IMR-90 (cell line): ENCODE measurements at regions not wholly inside any gene's neighbourhood (a gene's known extent, or its start where the extent isn't known, plus 50 kb on each side); places are given as distances from the start of the nearest gene placed in this dataset.

ENCODE experiments used
- ATAC-seq: fragments of 200-7000 bp; cut with Tn5 transposase; 2 replicates; pipeline ENCODE4 v1.9.1; 2020; ENCODE audit warnings: low read depth, mild to moderate bottlenecking, moderate library complexity
- BruUV-seq: library from RNA; stranded (reverse); fragments of 400-500 nt; replicated peaks from 2 replicates; lab custom pipeline; 2021; lab: Mats Ljungman, UMichigan
- CTCF ChIA-PET: fragments of 300-600 bp; formaldehyde crosslinking; extraction: SDS; loops from one replicate; lab custom pipeline; 2021; ENCODE audit warnings: antibody characterized with exemption; lab: Yijun Ruan, JAX
- POLR2A ChIA-PET: fragments of 300-600 bp; sonication (Branson Sonifier 250); formaldehyde crosslinking; loops from one replicate; lab custom pipeline; 2022; ENCODE audit warnings: antibody characterized with exemption; ENCODE audit not compliant: unreplicated experiment; lab: Charles Lee
- DNase-seq: peaks from one replicate; pipeline ENCODE4 v3.0.0; 2013
- H2AFZ ChIP-seq: replicated peaks from 2 replicates; pipeline ENCODE3; 2013; ENCODE audit warnings: low read length, mild to moderate bottlenecking; ENCODE audit not compliant: poor library complexity
- H2AK5ac ChIP-seq: 2 replicates; pipeline ENCODE4 v1.6.1; 2013; ENCODE audit warnings: low read depth, low read length, inconsistent platforms
- H2AK9ac ChIP-seq: replicated peaks from 2 replicates; pipeline ENCODE3; 2013; ENCODE audit warnings: mild to moderate bottlenecking, low read depth, low read length, moderate library complexity; ENCODE audit not compliant: poor library complexity
- H2BK120ac ChIP-seq: 2 replicates; pipeline ENCODE4 v1.6.1; 2013; ENCODE audit warnings: low read depth, low read length, inconsistent platforms
- H2BK15ac ChIP-seq: 3 replicates; pipeline ENCODE4 v1.6.1; 2013; ENCODE audit warnings: low read depth, low read length, inconsistent platforms
- H2BK20ac ChIP-seq: 2 replicates; pipeline ENCODE4 v1.6.1; 2013; ENCODE audit warnings: low read depth, mild to moderate bottlenecking, inconsistent platforms, low read length, moderate library complexity
- H2BK5ac ChIP-seq: 2 replicates; pipeline ENCODE4 v1.6.1; 2013; ENCODE audit warnings: mild to moderate bottlenecking, low read depth, low read length, inconsistent platforms; ENCODE audit not compliant: poor library complexity, severe bottlenecking
- H3K14ac ChIP-seq: replicated peaks from 2 replicates; pipeline ENCODE4 v1.6.1; 2013; ENCODE audit warnings: low read depth, low read length, inconsistent platforms
- H3K18ac ChIP-seq: 2 replicates; pipeline ENCODE4 v1.6.1; 2013; ENCODE audit warnings: low read depth, low read length, control low read depth
- H3K23ac ChIP-seq: 2 replicates; pipeline ENCODE4 v1.6.1; 2013; ENCODE audit warnings: low read depth, low read length, inconsistent platforms
- H3K27ac ChIP-seq: 2 replicates; pipeline ENCODE4 v1.5.1; 2013; ENCODE audit warnings: mild to moderate bottlenecking, control low read depth, low read length; ENCODE audit not compliant: insufficient read depth
- H3K27me3 ChIP-seq: 2 replicates; pipeline ENCODE4 v1.6.1; 2013; ENCODE audit warnings: low read length; ENCODE audit not compliant: control insufficient read depth, insufficient read depth
- H3K36me3 ChIP-seq: 2 replicates; pipeline ENCODE4 v1.6.1; 2013; ENCODE audit warnings: low read length, mixed read lengths; ENCODE audit not compliant: control insufficient read depth, insufficient read depth
- H3K4ac ChIP-seq: 2 replicates; pipeline ENCODE4 v1.6.1; 2013; ENCODE audit warnings: low read depth, low read length, inconsistent platforms
- H3K4me1 ChIP-seq: 2 replicates; pipeline ENCODE4 v1.6.1; 2013; ENCODE audit warnings: low read length, mixed read lengths; ENCODE audit not compliant: control insufficient read depth, insufficient read depth
- H3K4me2 ChIP-seq: 2 replicates; pipeline ENCODE4 v1.6.1; 2013; ENCODE audit warnings: low read depth, mild to moderate bottlenecking, control low read depth, low read length, moderate library complexity
- H3K4me3 ChIP-seq: 2 replicates; pipeline ENCODE4 v1.5.1; 2013; ENCODE audit warnings: low read depth, mild to moderate bottlenecking, control low read depth, low read length, moderate library complexity; ENCODE audit not compliant: insufficient read depth
- H3K56ac ChIP-seq: 2 replicates; pipeline ENCODE4 v1.6.1; 2013; ENCODE audit warnings: low read length, inconsistent platforms; ENCODE audit not compliant: insufficient read depth; ENCODE audit errors: extremely low read depth
- H3K79me1 ChIP-seq, 2 experiments: 2 replicates each; pipeline ENCODE4 v1.6.1; 2013; ENCODE audit warnings: low read length in 2 of 2, inconsistent platforms in 1 of 2, low read depth in 1 of 2
- H3K9ac ChIP-seq: 2 replicates; pipeline ENCODE4 v1.6.1; 2013; ENCODE audit warnings: low read depth, low read length, control low read depth
- H3K9me1 ChIP-seq: 2 replicates; pipeline ENCODE4 v1.6.1; 2013; ENCODE audit warnings: low read length, inconsistent platforms; ENCODE audit not compliant: insufficient read depth
- H3K9me3 ChIP-seq: 2 replicates; pipeline ENCODE4 v1.6.1; 2013; ENCODE audit warnings: low read length; ENCODE audit not compliant: control insufficient read depth, insufficient read depth
- H4K20me1 ChIP-seq: 2 replicates; pipeline ENCODE4 v1.6.1; 2013; ENCODE audit warnings: low read length, inconsistent platforms; ENCODE audit not compliant: insufficient read depth
- H4K5ac ChIP-seq: 2 replicates; pipeline ENCODE4 v1.6.1; 2013; ENCODE audit warnings: mild to moderate bottlenecking, low read depth, low read length, control low read depth
- H4K8ac ChIP-seq, 2 experiments: 2 replicates each; pipeline ENCODE4 v1.6.1; 2013; ENCODE audit warnings: low read depth in 2 of 2, low read length in 2 of 2, control low read depth in 1 of 2, inconsistent platforms in 1 of 2
- H4K91ac ChIP-seq: 2 replicates; pipeline ENCODE4 v1.6.1; 2013; ENCODE audit warnings: low read depth, low read length, inconsistent platforms; ENCODE audit not compliant: insufficient read depth
- CEBPB ChIP-seq: IDR thresholded peaks from 2 replicates; pipeline ENCODE4 v1.6.1; 2012; ENCODE audit warnings: low read depth, low read length, improper control_type of control experiment
- FOS ChIP-seq: fragments of 150-350 bp; IDR thresholded peaks from 2 replicates; pipeline ENCODE4 v1.6.1; 2016; ENCODE audit warnings: low read depth, low read length
- MAFK ChIP-seq: IDR thresholded peaks from 2 replicates; pipeline ENCODE4 v1.6.1; 2012; ENCODE audit warnings: low read depth, low read length, improper control_type of control experiment
- MXI1 ChIP-seq: IDR thresholded peaks from 2 replicates; pipeline ENCODE4 v1.6.1; 2012; ENCODE audit warnings: low read depth, mild to moderate bottlenecking, low read length, moderate library complexity, borderline replicate concordance
- RCOR1 ChIP-seq: IDR thresholded peaks from 2 replicates; pipeline ENCODE4 v1.6.1; 2012; ENCODE audit warnings: mild to moderate bottlenecking, low read length, improper control_type of control experiment; ENCODE audit not compliant: insufficient replicate concordance
- WGBS, 2 experiments: methylation state at CpG; one replicate each; pipeline versions ENCODE4 v1.1.5 to v1.1.7; 2013; ENCODE audit warnings: missing lambda C conversion rate in 2 of 2; ENCODE audit not compliant: insufficient read length in 1 of 2; ENCODE audit errors: extremely low coverage in 2 of 2; 5-methylcytosine and 5-hydroxymethylcytosine counted together
- dilution Hi-C: fragments of 300-500 bp; cut with HindIII; formaldehyde crosslinking; loops from one replicate; pipeline ENCODE4 v1.14.3; 2018; ENCODE audit warnings: low sequenced_read_pairs; ENCODE audit not compliant: unreplicated experiment
- in situ Hi-C: fragments of 300-500 bp; cut with MboI; formaldehyde crosslinking; loops from 3 replicates; pipeline ENCODE4 v1.14.3; 2019; ENCODE audit warnings: low sequenced_read_pairs, inconsistent platforms, mixed read lengths
- intact Hi-C: fragments of 100-400 bp; cut with micrococcal nuclease; formaldehyde crosslinking; loops from 2 replicates; pipeline ENCODE4 v1.10.0; 2022
- TF ChIP-seq, protein P1 (sequence below): fragments of 150-350 bp; IDR thresholded peaks from 2 replicates; pipeline ENCODE4 v1.6.1; 2017; ENCODE audit warnings: mild to moderate bottlenecking, antibody characterized with exemption, low read length, low read depth
- TF ChIP-seq, protein P2 (sequence below): conservative IDR thresholded peaks from 2 replicates; pipeline ENCODE4 v1.5.1; 2012; ENCODE audit warnings: mild to moderate bottlenecking, low read depth, low read length, improper control_type of control experiment

DNA sequence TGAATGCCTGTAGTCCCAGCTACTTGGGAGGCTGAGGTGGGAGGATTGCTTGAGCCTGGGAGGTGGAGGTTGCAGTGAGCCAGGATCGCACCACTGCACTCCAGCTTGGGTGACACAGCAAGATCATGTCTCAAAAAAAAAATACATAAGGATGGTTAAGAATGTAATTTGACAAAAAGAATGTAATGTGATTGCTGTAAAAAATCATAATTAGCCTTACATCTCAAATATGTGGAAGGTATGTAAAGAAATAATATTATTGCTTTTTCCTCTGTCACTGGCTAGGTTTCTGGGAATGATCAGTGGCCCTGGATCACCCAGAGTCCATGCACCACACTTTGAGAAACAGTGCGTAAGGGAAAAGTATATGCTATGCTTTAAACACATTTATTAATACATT is 106.1 kb upstream of the C1GALT1C1 start:
- Histone ChIP-seq H2AK5ac (no peak overlapping the region), H3K4me2 (no peak overlapping the region), H3K27me3 (no peaks in the 10 kb centered on the region), H4K20me1 (no peaks in the 10 kb centered on the region), H3K27ac (no peak overlapping the region), H2BK15ac (no peak overlapping the region), H3K9ac (no peak overlapping the region), H2BK20ac (no peak overlapping the region), H3K9me1 (no peaks in the 10 kb centered on the region), H4K5ac (no peak overlapping the region), H4K8ac (no peak overlapping the region), H2AK9ac (no peak overlapping the region), H3K4me1 (no peaks in the 10 kb centered on the region), H2AFZ (no peak overlapping the region), H4K91ac (no peak overlapping the region), H3K4me3 (no peak overlapping the region), H3K4ac (no peak overlapping the region), H3K9me3 (no peaks in the 10 kb centered on the region), H3K79me1 (no peaks in the 10 kb centered on the region), H2BK120ac (no peak overlapping the region), H3K18ac (no peak overlapping the region), H3K56ac (no peak overlapping the region), H3K23ac (no peak overlapping the region), H3K14ac (no peak overlapping the region), H2BK5ac (no peak overlapping the region), H3K36me3 (no peaks in the 10 kb centered on the region)
- dilution Hi-C loops: no loop called here
- no peak for ATAC-seq
- no TSS peak for BruUV-seq
- ChIA-PET POLR2A (no interaction called here), CTCF (no interaction called here)
- no peak for DNase-seq
- in situ Hi-C loops: no loop called here
- no CpG with 5 or more reads among the region's 2 CpGs for WGBS, 2 experiments
- intact Hi-C loops: no loop called here
- no peak for TF ChIP-seq MAFK
- TF ChIP-seq FOS: no peak
- TF ChIP-seq, protein P1, sequence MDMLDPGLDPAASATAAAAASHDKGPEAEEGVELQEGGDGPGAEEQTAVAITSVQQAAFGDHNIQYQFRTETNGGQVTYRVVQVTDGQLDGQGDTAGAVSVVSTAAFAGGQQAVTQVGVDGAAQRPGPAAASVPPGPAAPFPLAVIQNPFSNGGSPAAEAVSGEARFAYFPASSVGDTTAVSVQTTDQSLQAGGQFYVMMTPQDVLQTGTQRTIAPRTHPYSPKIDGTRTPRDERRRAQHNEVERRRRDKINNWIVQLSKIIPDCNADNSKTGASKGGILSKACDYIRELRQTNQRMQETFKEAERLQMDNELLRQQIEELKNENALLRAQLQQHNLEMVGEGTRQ: no peak
- TF ChIP-seq CEBPB: no peak
- TF ChIP-seq MXI1: no peak
- TF ChIP-seq, protein P2, sequence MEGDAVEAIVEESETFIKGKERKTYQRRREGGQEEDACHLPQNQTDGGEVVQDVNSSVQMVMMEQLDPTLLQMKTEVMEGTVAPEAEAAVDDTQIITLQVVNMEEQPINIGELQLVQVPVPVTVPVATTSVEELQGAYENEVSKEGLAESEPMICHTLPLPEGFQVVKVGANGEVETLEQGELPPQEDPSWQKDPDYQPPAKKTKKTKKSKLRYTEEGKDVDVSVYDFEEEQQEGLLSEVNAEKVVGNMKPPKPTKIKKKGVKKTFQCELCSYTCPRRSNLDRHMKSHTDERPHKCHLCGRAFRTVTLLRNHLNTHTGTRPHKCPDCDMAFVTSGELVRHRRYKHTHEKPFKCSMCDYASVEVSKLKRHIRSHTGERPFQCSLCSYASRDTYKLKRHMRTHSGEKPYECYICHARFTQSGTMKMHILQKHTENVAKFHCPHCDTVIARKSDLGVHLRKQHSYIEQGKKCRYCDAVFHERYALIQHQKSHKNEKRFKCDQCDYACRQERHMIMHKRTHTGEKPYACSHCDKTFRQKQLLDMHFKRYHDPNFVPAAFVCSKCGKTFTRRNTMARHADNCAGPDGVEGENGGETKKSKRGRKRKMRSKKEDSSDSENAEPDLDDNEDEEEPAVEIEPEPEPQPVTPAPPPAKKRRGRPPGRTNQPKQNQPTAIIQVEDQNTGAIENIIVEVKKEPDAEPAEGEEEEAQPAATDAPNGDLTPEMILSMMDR: no peak
- no peak for TF ChIP-seq RCOR1
